K562 (cell line): ENCODE measurements at regions not wholly inside any gene's neighbourhood (a gene's known extent, or its start where the extent isn't known, plus 50 kb on each side); places are given as distances from the start of the nearest gene placed in this dataset.
"Not testable (repeated sequence)": the region's sequence is repeated elsewhere in the genome, so short reads cannot be mapped to it uniquely, and the experiment has no call there.

Experiments used
- ATAC-seq: fragments of 200-7000 bp; cut with Tn5 transposase; 3 replicates; pipeline ENCODE4 v1.9.1; 2020; ENCODE audit warnings: moderate library complexity
- BruUV-seq: library from RNA; stranded (reverse); fragments of 400-500 nt; replicated peaks from 2 replicates; lab custom pipeline; 2021; lab: Mats Ljungman, UMichigan
- CTCF ChIA-PET: fragments of 300-600 bp; formaldehyde crosslinking; extraction: SDS; loops from one replicate; lab custom pipeline; 2021; ENCODE audit warnings: low intra/inter-chr PET ratio; lab: Yijun Ruan, JAX
- POLR2A ChIA-PET: fragments of 300-600, 350-650 bp; sonication (Branson Sonifier 250); formaldehyde crosslinking; extraction: SDS; loops from one replicate; lab custom pipeline; 2021; ENCODE audit warnings: antibody characterized with exemption, inconsistent platforms; lab: Yijun Ruan, JAX
- DNase-seq, 4 experiments: peaks; one replicate each; pipeline versions ENCODE4 v3.0.0 to v3.0.0-alpha.2; 2011 to 2018; ENCODE audit warnings: low spot score in 3 of 4, mixed read lengths in 3 of 4; ENCODE audit errors: extremely low read depth in 1 of 4
- FAIRE-seq: peaks from 2 replicates; lab custom pipeline; 2011; peaks lifted over from hg19 to GRCh38; lab: Jason Lieb, UNC
- H2AFZ ChIP-seq: 2 replicates; pipeline ENCODE4 v1.6.0; 2011; ENCODE audit warnings: low read depth, low read length, control low read depth, inconsistent platforms
- H3K27ac ChIP-seq: fragments of 200-600 bp; 3 replicates; pipeline ENCODE4 v1.8.0; 2011; ENCODE audit warnings: low read depth, mild to moderate bottlenecking, control low read depth, inconsistent platforms, low read length, moderate library complexity, mixed read lengths; ENCODE audit errors: extremely low read depth
- H3K27me3 ChIP-seq, 2 experiments: fragments of 300-600 bp in 1 of 2; 2 replicates in 1 of 2; 3 replicates in 1 of 2; pipeline versions ENCODE4 v1.6.0 to v1.8.0; 2011; ENCODE audit warnings: inconsistent platforms in 2 of 2, low read length in 2 of 2, mild to moderate bottlenecking in 1 of 2, mixed read lengths in 1 of 2, moderate library complexity in 1 of 2; ENCODE audit not compliant: control insufficient read depth in 2 of 2, insufficient read depth in 2 of 2
- H3K36me3 ChIP-seq: fragments of 300-600 bp; 3 replicates; pipeline ENCODE4 v1.8.0; 2011; ENCODE audit warnings: mild to moderate bottlenecking, low read length, inconsistent platforms; ENCODE audit not compliant: control insufficient read depth, insufficient read depth
- H3K4me1 ChIP-seq, 2 experiments: fragments of 200-600 bp in 1 of 2; replicated peaks in 1 of 2; 2 replicates in 1 of 2; 3 replicates in 1 of 2; pipeline versions ENCODE4 v1.5.1 to v1.8.0; 2011; ENCODE audit warnings: inconsistent platforms in 2 of 2, low read length in 2 of 2, mild to moderate bottlenecking in 1 of 2, mixed read lengths in 1 of 2, moderate library complexity in 1 of 2; ENCODE audit not compliant: control insufficient read depth in 2 of 2, insufficient read depth in 2 of 2
- H3K4me2 ChIP-seq: 2 replicates; pipeline ENCODE4 v1.6.1; 2011; ENCODE audit warnings: low read length, control low read depth, inconsistent platforms, mixed read lengths; ENCODE audit not compliant: insufficient read depth
- H3K4me3 ChIP-seq: fragments of 200-600 bp; sonication (generic), shearing (Covaris generic); 2 replicates; pipeline ENCODE4 v1.5.1; 2016; ENCODE audit warnings: control low read depth, inconsistent platforms
- H3K79me2 ChIP-seq: fragments of 200-600 bp; 3 replicates; pipeline ENCODE4 v1.8.0; 2011; ENCODE audit warnings: low read length, inconsistent platforms; ENCODE audit not compliant: control insufficient read depth, insufficient read depth
- H3K9ac ChIP-seq, 2 experiments: 2 replicates each; pipeline versions ENCODE4 v1.6.0 to v1.6.1; 2011; ENCODE audit warnings: low read depth in 2 of 2, low read length in 2 of 2, control low read depth in 1 of 2, inconsistent platforms in 1 of 2, mild to moderate bottlenecking in 1 of 2, mixed read lengths in 1 of 2; ENCODE audit not compliant: insufficient read depth in 1 of 2
- H3K9me1 ChIP-seq: one replicate; pipeline ENCODE4 v1.6.0; 2011; ENCODE audit warnings: inconsistent platforms, mild to moderate bottlenecking, low read length, moderate library complexity; ENCODE audit not compliant: control insufficient read depth, insufficient read depth
- H3K9me3 ChIP-seq: replicated peaks from 2 replicates; pipeline ENCODE4 v1.5.1; 2011; ENCODE audit warnings: low read depth, low read length, inconsistent platforms; ENCODE audit not compliant: control insufficient read depth, insufficient read depth
- H4K20me1 ChIP-seq: replicated peaks from 2 replicates; pipeline ENCODE4 v1.6.1; 2011; ENCODE audit warnings: low read length, inconsistent platforms, mixed read lengths; ENCODE audit not compliant: control insufficient read depth, insufficient read depth
- FOSL1 ChIP-seq: fragments of 200-800 bp; sonication (Bioruptor generic); conservative IDR thresholded peaks from 2 replicates; pipeline ENCODE4 v1.6.1; 2016; ENCODE audit warnings: missing genetic modification characterization, missing compliant biosample characterization
- NFIX ChIP-seq: fragments of 250-450 bp; sonication (Bioruptor Pico); IDR thresholded peaks from 2 replicates; pipeline ENCODE4 v1.4.0; 2020; ENCODE audit warnings: low read depth, mild to moderate bottlenecking, moderate library complexity
- PKNOX1 ChIP-seq: fragments of 450-650 bp; IDR thresholded peaks from 2 replicates; pipeline ENCODE4 v1.6.1; 2016
- SMAD4 ChIP-seq: fragments of 250-450 bp; sonication (Bioruptor Pico); conservative IDR thresholded peaks from 2 replicates; pipeline ENCODE4 v1.8.0; 2021; ENCODE audit warnings: inconsistent platforms, mild to moderate bottlenecking, moderate library complexity
- SMARCE1 ChIP-seq: fragments of 450-650 bp; IDR thresholded peaks from 2 replicates; pipeline ENCODE4 v1.7.1; 2016; ENCODE audit warnings: mild to moderate bottlenecking
- ZKSCAN8 ChIP-seq: fragments of 200-800 bp; sonication (Bioruptor generic); IDR thresholded peaks from 2 replicates; pipeline ENCODE4 v1.6.1; 2016; ENCODE audit warnings: missing genetic modification characterization, missing compliant biosample characterization
- ZMIZ1 ChIP-seq, 2 experiments: fragments of 150-350 bp in 1 of 2; IDR thresholded peaks; 2 replicates each; pipeline ENCODE4 v1.6.1; 2012 to 2016; ENCODE audit warnings: low read depth in 2 of 2, low read length in 2 of 2, mild to moderate bottlenecking in 1 of 2, moderate library complexity in 1 of 2
- ZNF263 ChIP-seq: sonication (generic); formaldehyde crosslinking; IDR thresholded peaks from 2 replicates; pipeline ENCODE4 v1.8.0; 2022; ENCODE audit warnings: mild to moderate bottlenecking, missing genetic modification reagents, borderline replicate concordance
- ZNF431 ChIP-seq: sonication (generic); formaldehyde crosslinking; IDR thresholded peaks from 2 replicates; pipeline ENCODE4 v1.8.0; 2022; ENCODE audit warnings: mild to moderate bottlenecking, missing genetic modification reagents
- WGBS: fragments of 100-300 bp; shearing (Covaris generic); methylation state at CpG from one replicate; pipeline ENCODE4 v1.1.6; 2016; ENCODE audit warnings: low coverage, mixed read lengths; ENCODE audit not compliant: insufficient coverage; ENCODE audit errors: missing lambda C conversion rate; 5-methylcytosine and 5-hydroxymethylcytosine counted together
- in situ Hi-C: fragments of 300-500 bp; cut with MboI; formaldehyde crosslinking; loops from 4 replicates; pipeline ENCODE4 v1.15.0; 2018; ENCODE audit warnings: inconsistent platforms, mixed read lengths
- intact Hi-C: fragments of 100-400 bp; cut with micrococcal nuclease; formaldehyde crosslinking; loops from 2 replicates; pipeline ENCODE4 v1.14.2; 2022

DNA sequence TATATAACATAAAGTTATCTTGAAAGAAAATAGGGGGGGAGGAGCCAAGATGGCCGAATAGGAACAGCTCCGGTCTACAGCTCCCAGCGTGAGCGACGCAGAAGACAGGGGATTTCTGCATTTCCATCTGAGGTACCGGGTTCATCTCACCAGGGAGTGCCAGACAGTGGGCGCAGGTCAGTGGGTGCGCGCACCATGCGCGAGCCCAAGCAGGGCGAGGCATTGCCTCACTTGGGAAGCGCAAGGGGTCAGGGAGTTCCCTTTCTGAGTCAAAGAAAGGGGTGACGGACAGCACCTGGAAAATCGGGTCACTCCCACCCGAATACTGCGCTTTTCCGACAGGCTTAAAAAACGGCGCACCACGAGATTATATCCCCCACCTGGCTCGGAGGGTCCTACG, 1704.4 kb upstream of the SPRY2 start:
- FAIRE-seq, H3K27me3 ChIP-seq, H4K20me1 ChIP-seq, H3K9me1 ChIP-seq, H3K36me3 ChIP-seq, DNase-seq, H2AFZ ChIP-seq, H3K9me3 ChIP-seq, ATAC-seq, H3K4me3 ChIP-seq, H3K9ac ChIP-seq, in situ Hi-C loops, H3K4me2 ChIP-seq, CTCF ChIA-PET, H3K79me2 ChIP-seq, intact Hi-C loops, POLR2A ChIA-PET, H3K4me1 ChIP-seq, H3K27ac ChIP-seq, BruUV-seq: not testable (repeated sequence)
- WGBS = 9% methylated on average over 10 of the region's 23 CpGs

- BruUV-seq = no TSS peak
- no peak overlapping the region for H2AFZ ChIP-seq
- H3K4me2 ChIP-seq = no peak overlapping the region
- no peak for TF ChIP-seq NFIX
- TF ChIP-seq ZKSCAN8 (CRISPR knock-in tag) = no peak
- no peak for TF ChIP-seq PKNOX1
- TF ChIP-seq ZNF431 = no peak
- TF ChIP-seq SMARCE1 = no peak
- TF ChIP-seq ZMIZ1 (IDR thresholded peaks at IDR 0.05; ENCODE audit: low read depth in 2 of 2, low read length in 2 of 2) = no peak
- no peak for TF ChIP-seq ZNF263 (CRISPR knock-in tag)
- TF ChIP-seq FOSL1 (tag) = no peak
- no peak for TF ChIP-seq SMAD4 (CRISPR knock-in tag)
- ChIA-PET POLR2A (no interaction called here), CTCF (no interaction called here)
- DNase-seq = no peak
- no peaks in the 10 kb centered on the region for H4K20me1 ChIP-seq
- intact Hi-C loops = no loop called here
- in situ Hi-C loops = no loop called here
- WGBS = 8% methylated on average over 1 of the region's 1 CpG
- H3K4me3 ChIP-seq = no peak overlapping the region
- no peaks in the 10 kb centered on the region for H3K27me3 ChIP-seq
- H3K79me2 ChIP-seq = no peaks in the 10 kb centered on the region
- no peaks in the 10 kb centered on the region for H3K36me3 ChIP-seq
- H3K4me1 ChIP-seq = no peaks in the 10 kb centered on the region
- H3K9ac ChIP-seq = no peak overlapping the region
- H3K9me1 ChIP-seq = no peaks in the 10 kb centered on the region
- ATAC-seq = no peak
- no peak for FAIRE-seq
- H3K27ac ChIP-seq = no peak overlapping the region
- H3K9me3 ChIP-seq = no peaks in the 10 kb centered on the region
Observed at GRCh38 chr13:82036602-82037001, 1695.7 kb upstream of the SPRY2 start.
